ENCODE measurements at regions not wholly inside any gene's neighbourhood (a gene's known extent, or its start where the extent isn't known, plus 50 kb on each side); places are given as distances from the start of the nearest gene placed in this dataset.

DNA sequence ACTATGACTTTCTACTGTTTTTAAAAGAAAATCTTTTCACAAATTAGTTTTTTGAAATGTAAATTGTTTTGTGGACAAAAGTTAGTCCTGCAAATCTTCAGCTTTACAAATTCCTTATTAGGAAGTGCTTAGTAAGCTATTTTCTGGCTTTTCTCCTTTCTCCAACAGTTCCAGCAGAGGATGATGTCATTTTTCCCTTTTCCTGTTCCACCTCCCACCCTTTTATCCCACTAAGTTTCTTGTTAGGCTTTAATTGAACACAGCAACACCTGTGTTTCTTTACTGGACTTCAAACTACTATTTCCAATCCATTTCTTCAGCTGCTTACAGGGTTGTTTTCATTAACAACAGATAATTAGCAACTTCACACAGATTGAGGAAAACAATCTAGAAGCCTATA, 389.2 kb downstream of the NDFIP2 start:
- no peak for TF ChIP-seq POLR2A (IDR thresholded peaks at IDR 0.05; ENCODE audit: low read depth)
- TF ChIP-seq, protein P1, sequence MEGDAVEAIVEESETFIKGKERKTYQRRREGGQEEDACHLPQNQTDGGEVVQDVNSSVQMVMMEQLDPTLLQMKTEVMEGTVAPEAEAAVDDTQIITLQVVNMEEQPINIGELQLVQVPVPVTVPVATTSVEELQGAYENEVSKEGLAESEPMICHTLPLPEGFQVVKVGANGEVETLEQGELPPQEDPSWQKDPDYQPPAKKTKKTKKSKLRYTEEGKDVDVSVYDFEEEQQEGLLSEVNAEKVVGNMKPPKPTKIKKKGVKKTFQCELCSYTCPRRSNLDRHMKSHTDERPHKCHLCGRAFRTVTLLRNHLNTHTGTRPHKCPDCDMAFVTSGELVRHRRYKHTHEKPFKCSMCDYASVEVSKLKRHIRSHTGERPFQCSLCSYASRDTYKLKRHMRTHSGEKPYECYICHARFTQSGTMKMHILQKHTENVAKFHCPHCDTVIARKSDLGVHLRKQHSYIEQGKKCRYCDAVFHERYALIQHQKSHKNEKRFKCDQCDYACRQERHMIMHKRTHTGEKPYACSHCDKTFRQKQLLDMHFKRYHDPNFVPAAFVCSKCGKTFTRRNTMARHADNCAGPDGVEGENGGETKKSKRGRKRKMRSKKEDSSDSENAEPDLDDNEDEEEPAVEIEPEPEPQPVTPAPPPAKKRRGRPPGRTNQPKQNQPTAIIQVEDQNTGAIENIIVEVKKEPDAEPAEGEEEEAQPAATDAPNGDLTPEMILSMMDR (IDR thresholded peaks at IDR 0.05): no peak
- no peak for TF ChIP-seq POLR2AphosphoS5 (IDR thresholded peaks at IDR 0.05)
- TF ChIP-seq EP300 (IDR thresholded peaks at IDR 0.05): no peak

Data from esophagus muscularis mucosa (tissue), 4 donors.